ENCODE measurements at regions not wholly inside any gene's neighbourhood (a gene's known extent, or its start where the extent isn't known, plus 50 kb on each side); places are given as distances from the start of the nearest gene placed in this dataset.

- TF ChIP-seq CTCF (IDR thresholded peaks at IDR 0.05; ENCODE audit: extremely low read depth, insufficient read depth, missing control alignments), result no peak
- DNase-seq (ENCODE audit: low spot score), result peak; percentile 77
- in situ Hi-C loops (cut with MboI; ENCODE audit: low pct_unique_long_range_greater_than_20kb, low sequenced_read_pairs, unreplicated experiment), result no loop called here
Observed at GRCh38 chr6:44058617-44059358, 68.5 kb downstream of the MRPL14 start.

GRCh38 chr6:44057931-44058616 is 69.2 kb downstream of the MRPL14 start:
- in situ Hi-C loops (cut with MboI; ENCODE audit: low pct_unique_long_range_greater_than_20kb, low sequenced_read_pairs, unreplicated experiment), result no loop called here
- no peak for TF ChIP-seq CTCF (IDR thresholded peaks at IDR 0.05; ENCODE audit: extremely low read depth, insufficient read depth, missing control alignments)
- no peak for DNase-seq (ENCODE audit: low spot score)

DNA sequence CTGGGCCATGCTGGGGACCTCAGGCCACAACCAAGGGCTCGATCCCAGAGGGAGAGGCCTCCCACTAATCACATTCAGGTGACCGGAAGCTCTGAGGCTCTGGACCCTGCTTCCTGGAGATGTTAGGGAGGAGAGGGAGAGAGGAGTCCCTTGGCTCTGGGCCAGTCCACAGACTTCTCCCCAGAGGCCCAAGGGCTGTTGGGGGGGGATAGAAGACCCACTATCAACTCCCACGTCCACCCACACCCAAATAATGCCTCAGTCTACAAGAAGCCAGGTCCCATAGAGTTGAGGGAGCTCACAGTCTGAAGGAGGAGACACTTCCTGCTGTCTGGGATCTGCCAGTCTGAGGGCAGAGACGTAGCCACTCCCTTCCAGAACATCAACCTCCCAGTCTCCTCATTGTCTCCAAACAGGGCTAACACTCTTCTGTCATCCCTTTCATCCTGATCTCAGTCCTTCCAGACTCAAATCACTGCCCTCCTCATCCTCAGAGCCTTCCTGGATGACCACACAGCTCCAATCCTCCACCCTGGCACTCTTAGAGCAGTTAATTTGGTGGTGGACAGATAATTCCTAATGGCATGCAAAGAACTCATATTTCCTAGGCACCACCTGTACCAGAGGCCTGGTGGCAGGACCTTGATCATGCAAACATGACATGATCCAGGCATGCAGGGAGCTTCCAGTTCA is 69.9 kb downstream of the MRPL14 start:
- TF ChIP-seq CTCF (IDR thresholded peaks at IDR 0.05; ENCODE audit: extremely low read depth, insufficient read depth, missing control alignments), result no peak
- in situ Hi-C loops (cut with MboI; ENCODE audit: low pct_unique_long_range_greater_than_20kb, low sequenced_read_pairs, unreplicated experiment), result no loop called here
- DNase-seq (ENCODE audit: low spot score), result no peak

DNA sequence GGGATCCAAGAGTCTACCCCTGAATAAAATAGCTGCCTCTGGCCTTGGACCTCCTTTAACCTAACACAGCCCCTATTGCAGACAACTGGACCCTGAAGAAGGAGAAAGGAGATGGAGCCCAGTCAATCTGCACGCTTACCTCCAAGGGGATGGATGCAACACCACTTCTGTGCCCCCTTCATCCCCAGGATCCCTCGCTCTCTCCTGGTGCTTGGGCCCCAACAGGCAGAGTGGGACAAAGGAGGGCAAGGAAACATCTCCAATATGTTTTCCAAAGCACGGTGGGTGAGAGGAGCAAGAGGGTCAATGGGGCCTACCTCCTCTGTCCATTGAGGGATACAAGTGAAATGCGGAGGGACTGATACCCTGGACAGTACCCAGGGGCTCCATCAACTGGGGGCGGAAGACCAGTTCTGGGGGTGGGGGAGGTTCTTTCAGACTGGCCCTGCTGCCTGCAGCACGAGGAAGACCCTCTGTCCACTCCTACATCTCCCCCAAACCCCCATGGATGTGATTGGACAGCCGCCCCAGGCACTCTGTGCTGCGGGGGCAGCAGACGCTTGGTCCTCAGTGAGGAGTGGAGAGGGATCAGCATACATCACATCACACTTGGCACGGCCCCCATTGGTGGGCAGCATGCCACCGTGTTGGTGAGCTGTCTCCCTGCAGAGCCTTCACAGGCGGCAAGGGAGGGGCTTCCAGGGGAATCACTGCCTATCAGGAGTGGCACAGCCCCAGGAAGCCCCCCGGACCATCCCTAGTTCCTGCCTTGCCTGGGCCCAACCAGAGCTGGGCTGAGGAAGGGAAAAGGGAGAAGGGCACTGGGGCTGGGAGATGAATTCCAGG is 70.6 kb downstream of the MRPL14 start:
- TF ChIP-seq CTCF (IDR thresholded peaks at IDR 0.05; ENCODE audit: extremely low read depth, insufficient read depth, missing control alignments), result no peak
- in situ Hi-C loops (cut with MboI; ENCODE audit: low pct_unique_long_range_greater_than_20kb, low sequenced_read_pairs, unreplicated experiment), result no loop called here
- no peak for DNase-seq (ENCODE audit: low spot score)

- TF ChIP-seq CTCF (IDR thresholded peaks at IDR 0.05; ENCODE audit: extremely low read depth, insufficient read depth, missing control alignments), result no peak
- DNase-seq (ENCODE audit: low spot score), result no peak
- in situ Hi-C loops (cut with MboI; ENCODE audit: low pct_unique_long_range_greater_than_20kb, low sequenced_read_pairs, unreplicated experiment), result no loop called here
Observed at GRCh38 chr6:44054721-44055559, 72.3 kb downstream of the MRPL14 start.

Data from GM13977 (cell line).